ENCODE measurements at regions not wholly inside any gene's neighbourhood (a gene's known extent, or its start where the extent isn't known, plus 50 kb on each side); places are given as distances from the start of the nearest gene placed in this dataset.

- Histone ChIP-seq H3K9ac (ENCODE audit: low read depth in 1 of 2, low read length in 2 of 2) (no peak overlapping the region), H3K27ac (ENCODE audit: low read depth, low read length) (no peak overlapping the region), H3K4me3 (ENCODE audit: low read depth in 1 of 2, low read length in 2 of 2) (no peak overlapping the region), H3K4me1 (ENCODE audit: control insufficient read depth in 1 of 2, insufficient read depth in 2 of 2, low read length in 2 of 2) (no peaks in the 10 kb centered on the region), H3K36me3 (ENCODE audit: control insufficient read depth in 1 of 2, insufficient read depth in 2 of 2, low read length in 2 of 2) (no peaks in the 10 kb centered on the region), H3K9me3 (ENCODE audit: control insufficient read depth in 1 of 2, low read length in 2 of 2) (no peaks in the 10 kb centered on the region), H3K27me3 (ENCODE audit: control insufficient read depth in 1 of 2, insufficient read depth in 2 of 2, low read length in 2 of 2) (no peaks in the 10 kb centered on the region)
Measured at GRCh38 chr13:72198967-72199560, 332.1 kb upstream of the DACH1 start.

- Histone ChIP-seq H3K27me3 (ENCODE audit: control insufficient read depth in 1 of 2, insufficient read depth in 2 of 2, low read length in 2 of 2) (no peaks in the 10 kb centered on the region), H3K9ac (ENCODE audit: low read depth in 1 of 2, low read length in 2 of 2) (no peak overlapping the region), H3K27ac (ENCODE audit: low read depth, low read length) (no peak overlapping the region), H3K4me1 (ENCODE audit: control insufficient read depth in 1 of 2, insufficient read depth in 2 of 2, low read length in 2 of 2) (no peaks in the 10 kb centered on the region), H3K4me3 (ENCODE audit: low read depth in 1 of 2, low read length in 2 of 2) (no peak overlapping the region), H3K36me3 (ENCODE audit: control insufficient read depth in 1 of 2, insufficient read depth in 2 of 2, low read length in 2 of 2) (no peaks in the 10 kb centered on the region), H3K9me3 (ENCODE audit: control insufficient read depth in 1 of 2, low read length in 2 of 2) (no peaks in the 10 kb centered on the region)
Measured at GRCh38 chr13:72198042-72198441, 331.0 kb upstream of the DACH1 start.

GRCh38 chr13:72195044-72195704 is 328.2 kb upstream of the DACH1 start:
- no peaks in the 10 kb centered on the region for H3K36me3 ChIP-seq (ENCODE audit: control insufficient read depth in 1 of 2, insufficient read depth in 2 of 2, low read length in 2 of 2)
- H3K9me3 ChIP-seq (ENCODE audit: control insufficient read depth in 1 of 2, low read length in 2 of 2) = no peaks in the 10 kb centered on the region
- H3K4me1 ChIP-seq (ENCODE audit: control insufficient read depth in 1 of 2, insufficient read depth in 2 of 2, low read length in 2 of 2) = no peaks in the 10 kb centered on the region
- no peaks in the 10 kb centered on the region for H3K27me3 ChIP-seq (ENCODE audit: control insufficient read depth in 1 of 2, insufficient read depth in 2 of 2, low read length in 2 of 2)
- no peak overlapping the region for H3K4me3 ChIP-seq (ENCODE audit: low read depth in 1 of 2, low read length in 2 of 2)
- H3K9ac ChIP-seq (ENCODE audit: low read depth in 1 of 2, low read length in 2 of 2) = no peak overlapping the region
- H3K27ac ChIP-seq (ENCODE audit: low read depth, low read length) = no peak overlapping the region

- Histone ChIP-seq H3K27ac (ENCODE audit: low read depth, low read length) (no peak overlapping the region), H3K4me3 (ENCODE audit: low read depth in 1 of 2, low read length in 2 of 2) (no peak overlapping the region), H3K9me3 (ENCODE audit: control insufficient read depth in 1 of 2, low read length in 2 of 2) (no peaks in the 10 kb centered on the region), H3K4me1 (ENCODE audit: control insufficient read depth in 1 of 2, insufficient read depth in 2 of 2, low read length in 2 of 2) (no peaks in the 10 kb centered on the region), H3K27me3 (ENCODE audit: control insufficient read depth in 1 of 2, insufficient read depth in 2 of 2, low read length in 2 of 2) (no peaks in the 10 kb centered on the region), H3K9ac (ENCODE audit: low read depth in 1 of 2, low read length in 2 of 2) (no peak overlapping the region), H3K36me3 (ENCODE audit: control insufficient read depth in 1 of 2, insufficient read depth in 2 of 2, low read length in 2 of 2) (no peaks in the 10 kb centered on the region)
Measured at GRCh38 chr13:72194523-72194922, 327.5 kb upstream of the DACH1 start.

- Histone ChIP-seq H3K9me3 (ENCODE audit: control insufficient read depth in 1 of 2, low read length in 2 of 2) (no peaks in the 10 kb centered on the region), H3K4me3 (ENCODE audit: low read depth in 1 of 2, low read length in 2 of 2) (no peak overlapping the region), H3K27ac (ENCODE audit: low read depth, low read length) (no peak overlapping the region), H3K36me3 (ENCODE audit: control insufficient read depth in 1 of 2, insufficient read depth in 2 of 2, low read length in 2 of 2) (no peaks in the 10 kb centered on the region), H3K27me3 (ENCODE audit: control insufficient read depth in 1 of 2, insufficient read depth in 2 of 2, low read length in 2 of 2) (no peaks in the 10 kb centered on the region), H3K9ac (ENCODE audit: low read depth in 1 of 2, low read length in 2 of 2) (no peak overlapping the region), H3K4me1 (ENCODE audit: control insufficient read depth in 1 of 2, insufficient read depth in 2 of 2, low read length in 2 of 2) (no peaks in the 10 kb centered on the region)
Measured at GRCh38 chr13:72186730-72187422, 319.9 kb upstream of the DACH1 start.

GRCh38 chr13:72185776-72186175 is 318.8 kb upstream of the DACH1 start:
- Histone ChIP-seq H3K27me3 (ENCODE audit: control insufficient read depth in 1 of 2, insufficient read depth in 2 of 2, low read length in 2 of 2) (no peaks in the 10 kb centered on the region), H3K4me3 (ENCODE audit: low read depth in 1 of 2, low read length in 2 of 2) (no peak overlapping the region), H3K27ac (ENCODE audit: low read depth, low read length) (no peak overlapping the region), H3K36me3 (ENCODE audit: control insufficient read depth in 1 of 2, insufficient read depth in 2 of 2, low read length in 2 of 2) (no peaks in the 10 kb centered on the region), H3K9me3 (ENCODE audit: control insufficient read depth in 1 of 2, low read length in 2 of 2) (no peaks in the 10 kb centered on the region), H3K9ac (ENCODE audit: low read depth in 1 of 2, low read length in 2 of 2) (no peak overlapping the region), H3K4me1 (ENCODE audit: control insufficient read depth in 1 of 2, insufficient read depth in 2 of 2, low read length in 2 of 2) (no peaks in the 10 kb centered on the region)

GRCh38 chr13:72181661-72182060 is 314.7 kb upstream of the DACH1 start:
- Histone ChIP-seq H3K4me1 (ENCODE audit: control insufficient read depth in 1 of 2, insufficient read depth in 2 of 2, low read length in 2 of 2) (no peaks in the 10 kb centered on the region), H3K36me3 (ENCODE audit: control insufficient read depth in 1 of 2, insufficient read depth in 2 of 2, low read length in 2 of 2) (no peaks in the 10 kb centered on the region), H3K4me3 (ENCODE audit: low read depth in 1 of 2, low read length in 2 of 2) (no peak overlapping the region), H3K9me3 (ENCODE audit: control insufficient read depth in 1 of 2, low read length in 2 of 2) (no peaks in the 10 kb centered on the region), H3K27me3 (ENCODE audit: control insufficient read depth in 1 of 2, insufficient read depth in 2 of 2, low read length in 2 of 2) (no peaks in the 10 kb centered on the region), H3K9ac (ENCODE audit: low read depth in 1 of 2, low read length in 2 of 2) (no peak overlapping the region), H3K27ac (ENCODE audit: low read depth, low read length) (no peak overlapping the region)

- H3K4me1 ChIP-seq (ENCODE audit: control insufficient read depth in 1 of 2, insufficient read depth in 2 of 2, low read length in 2 of 2) = no peaks in the 10 kb centered on the region
- H3K4me3 ChIP-seq (ENCODE audit: low read depth in 1 of 2, low read length in 2 of 2) = no peak overlapping the region
- no peaks in the 10 kb centered on the region for H3K9me3 ChIP-seq (ENCODE audit: control insufficient read depth in 1 of 2, low read length in 2 of 2)
- no peak overlapping the region for H3K27ac ChIP-seq (ENCODE audit: low read depth, low read length)
- no peak overlapping the region for H3K9ac ChIP-seq (ENCODE audit: low read depth in 1 of 2, low read length in 2 of 2)
- no peaks in the 10 kb centered on the region for H3K36me3 ChIP-seq (ENCODE audit: control insufficient read depth in 1 of 2, insufficient read depth in 2 of 2, low read length in 2 of 2)
- H3K27me3 ChIP-seq (ENCODE audit: control insufficient read depth in 1 of 2, insufficient read depth in 2 of 2, low read length in 2 of 2) = no peaks in the 10 kb centered on the region
Measured at GRCh38 chr13:72180253-72180952, 313.4 kb upstream of the DACH1 start.

- H3K27me3 ChIP-seq (ENCODE audit: control insufficient read depth in 1 of 2, insufficient read depth in 2 of 2, low read length in 2 of 2) = no peaks in the 10 kb centered on the region
- no peak overlapping the region for H3K4me3 ChIP-seq (ENCODE audit: low read depth in 1 of 2, low read length in 2 of 2)
- no peak overlapping the region for H3K27ac ChIP-seq (ENCODE audit: low read depth, low read length)
- H3K9ac ChIP-seq (ENCODE audit: low read depth in 1 of 2, low read length in 2 of 2) = no peak overlapping the region
- no peaks in the 10 kb centered on the region for H3K4me1 ChIP-seq (ENCODE audit: control insufficient read depth in 1 of 2, insufficient read depth in 2 of 2, low read length in 2 of 2)
- no peaks in the 10 kb centered on the region for H3K9me3 ChIP-seq (ENCODE audit: control insufficient read depth in 1 of 2, low read length in 2 of 2)
- no peaks in the 10 kb centered on the region for H3K36me3 ChIP-seq (ENCODE audit: control insufficient read depth in 1 of 2, insufficient read depth in 2 of 2, low read length in 2 of 2)
Measured at GRCh38 chr13:72174549-72174948, 307.5 kb upstream of the DACH1 start.

GRCh38 chr13:72170571-72170970 is 303.6 kb upstream of the DACH1 start:
- H3K9me3 ChIP-seq (ENCODE audit: control insufficient read depth in 1 of 2, low read length in 2 of 2) = no peaks in the 10 kb centered on the region
- no peak overlapping the region for H3K9ac ChIP-seq (ENCODE audit: low read depth in 1 of 2, low read length in 2 of 2)
- no peaks in the 10 kb centered on the region for H3K27me3 ChIP-seq (ENCODE audit: control insufficient read depth in 1 of 2, insufficient read depth in 2 of 2, low read length in 2 of 2)
- H3K4me3 ChIP-seq (ENCODE audit: low read depth in 1 of 2, low read length in 2 of 2) = no peak overlapping the region
- H3K27ac ChIP-seq (ENCODE audit: low read depth, low read length) = no peak overlapping the region
- no peaks in the 10 kb centered on the region for H3K36me3 ChIP-seq (ENCODE audit: control insufficient read depth in 1 of 2, insufficient read depth in 2 of 2, low read length in 2 of 2)
- no peaks in the 10 kb centered on the region for H3K4me1 ChIP-seq (ENCODE audit: control insufficient read depth in 1 of 2, insufficient read depth in 2 of 2, low read length in 2 of 2)

Measured in duodenal mucosa (tissue), 2 donors.